Uterus (tissue), 2 donors: ENCODE measurements at regions not wholly inside any gene's neighbourhood (a gene's known extent, or its start where the extent isn't known, plus 50 kb on each side); places are given as distances from the start of the nearest gene placed in this dataset.

ENCODE experiments used
- POLR2A ChIP-seq, 2 donors: fragments of 450-650 bp; IDR thresholded peaks; one replicate each; pipeline ENCODE4 v1.6.1; 2016; ENCODE audit warnings: antibody characterized with exemption in 2 of 2, mild to moderate bottlenecking in 1 of 2, moderate library complexity in 1 of 2
- TF ChIP-seq, protein P1 (sequence below), 4 experiments: fragments of 200-600 bp in 2 of 4; fragments of 450-650 bp in 2 of 4; sonication (generic) in 2 of 4; IDR thresholded peaks; one replicate each; pipeline ENCODE4 v1.5.1; 2016 to 2019; ENCODE audit warnings: antibody characterized with exemption in 4 of 4, mild to moderate bottlenecking in 2 of 4, moderate library complexity in 1 of 4

DNA sequence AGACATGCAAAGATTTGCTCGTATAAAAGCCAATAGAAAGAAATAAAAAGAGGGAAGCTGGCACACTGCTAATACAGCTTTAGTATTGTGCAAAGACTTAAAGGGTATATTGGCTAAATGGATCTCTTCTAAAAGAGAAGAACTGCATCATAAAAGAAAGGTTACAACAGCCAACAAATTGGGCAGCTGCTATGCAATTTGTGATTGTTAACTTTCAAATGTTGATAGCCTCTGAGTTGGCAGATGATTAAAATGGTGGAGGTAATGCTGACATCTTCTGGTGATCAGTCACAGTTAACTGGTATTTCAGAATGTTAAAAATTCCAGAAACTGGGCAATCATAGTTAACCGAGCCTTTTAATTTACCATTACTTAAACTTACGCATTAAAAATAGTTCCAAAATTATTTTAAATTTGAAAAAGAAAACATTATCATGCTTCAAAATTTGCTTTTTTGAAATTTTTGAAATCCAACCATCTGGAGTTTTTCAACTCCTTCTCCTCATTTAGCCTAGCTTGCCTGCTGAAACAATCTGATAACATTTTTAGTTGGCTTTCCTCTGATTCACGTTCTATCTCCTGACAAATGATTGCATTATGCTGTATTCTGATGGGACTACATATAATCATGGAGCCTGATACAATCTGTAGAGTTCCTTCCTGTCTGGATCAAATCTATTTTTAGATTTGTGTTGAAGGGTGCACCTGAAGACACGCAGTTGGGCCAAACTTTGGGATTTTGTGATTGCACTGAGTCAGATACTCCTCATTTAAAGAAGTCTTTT, 144.0 kb upstream of the PDZRN3 start:
- TF ChIP-seq, protein P1, sequence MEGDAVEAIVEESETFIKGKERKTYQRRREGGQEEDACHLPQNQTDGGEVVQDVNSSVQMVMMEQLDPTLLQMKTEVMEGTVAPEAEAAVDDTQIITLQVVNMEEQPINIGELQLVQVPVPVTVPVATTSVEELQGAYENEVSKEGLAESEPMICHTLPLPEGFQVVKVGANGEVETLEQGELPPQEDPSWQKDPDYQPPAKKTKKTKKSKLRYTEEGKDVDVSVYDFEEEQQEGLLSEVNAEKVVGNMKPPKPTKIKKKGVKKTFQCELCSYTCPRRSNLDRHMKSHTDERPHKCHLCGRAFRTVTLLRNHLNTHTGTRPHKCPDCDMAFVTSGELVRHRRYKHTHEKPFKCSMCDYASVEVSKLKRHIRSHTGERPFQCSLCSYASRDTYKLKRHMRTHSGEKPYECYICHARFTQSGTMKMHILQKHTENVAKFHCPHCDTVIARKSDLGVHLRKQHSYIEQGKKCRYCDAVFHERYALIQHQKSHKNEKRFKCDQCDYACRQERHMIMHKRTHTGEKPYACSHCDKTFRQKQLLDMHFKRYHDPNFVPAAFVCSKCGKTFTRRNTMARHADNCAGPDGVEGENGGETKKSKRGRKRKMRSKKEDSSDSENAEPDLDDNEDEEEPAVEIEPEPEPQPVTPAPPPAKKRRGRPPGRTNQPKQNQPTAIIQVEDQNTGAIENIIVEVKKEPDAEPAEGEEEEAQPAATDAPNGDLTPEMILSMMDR (IDR thresholded peaks at IDR 0.05) = no peak
- no peak for TF ChIP-seq POLR2A (IDR thresholded peaks at IDR 0.05)
